Caco-2 (cell line): ENCODE measurements at regions not wholly inside any gene's neighbourhood (a gene's known extent, or its start where the extent isn't known, plus 50 kb on each side); places are given as distances from the start of the nearest gene placed in this dataset.

Source experiments
- BruUV-seq: library from RNA; stranded (reverse); fragments of 400-500 nt; replicated peaks from 2 replicates; lab custom pipeline; 2021; lab: Mats Ljungman, UMichigan
- CTCF ChIA-PET: fragments of 300-600 bp; sonication (Branson Sonifier 250); formaldehyde crosslinking; loops from one replicate; lab custom pipeline; 2022; ENCODE audit warnings: antibody characterized with exemption; lab: Charles Lee
- POLR2A ChIA-PET: fragments of 300-600 bp; sonication (Branson Sonifier 250); formaldehyde crosslinking; loops from one replicate; lab custom pipeline; 2022; ENCODE audit warnings: antibody characterized with exemption; lab: Charles Lee
- DNase-seq, 2 experiments: peaks; one replicate each; pipeline versions ENCODE4 v3.0.0 to v3.0.0-alpha.2; 2020 to 2022
- H3K27me3 ChIP-seq: replicated peaks from 2 replicates; pipeline ENCODE4 v1.6.0; 2011; ENCODE audit warnings: low read length; ENCODE audit not compliant: control insufficient read depth, insufficient read depth
- H3K36me3 ChIP-seq: 2 replicates; pipeline ENCODE4 v1.5.1; 2011; ENCODE audit warnings: low read length; ENCODE audit not compliant: control insufficient read depth, insufficient read depth
- H3K4me1 ChIP-seq: fragments of 250-450 bp; sonication (Bioruptor Pico); 2 replicates; pipeline ENCODE4 v1.5.1; 2020; ENCODE audit warnings: mild to moderate bottlenecking
- H3K4me3 ChIP-seq: 2 replicates; pipeline ENCODE4 v1.5.1; 2011; ENCODE audit warnings: low read depth, mild to moderate bottlenecking, control low read depth, low read length
- H3K9me3 ChIP-seq: fragments of 250-450 bp; sonication (Bioruptor Pico); 2 replicates; pipeline ENCODE4 v1.5.1; 2020; ENCODE audit warnings: mild to moderate bottlenecking, moderate library complexity
- H3K27ac Mint-ChIP-seq: one replicate; pipeline ENCODE4 v1.8.0; 2022; ENCODE audit warnings: mixed read lengths; ENCODE audit not compliant: unreplicated experiment
- H3K27me3 Mint-ChIP-seq: one replicate; pipeline ENCODE4 v1.8.0; 2022; ENCODE audit warnings: mixed read lengths; ENCODE audit not compliant: insufficient read depth, unreplicated experiment
- H3K36me3 Mint-ChIP-seq: one replicate; pipeline ENCODE4 v1.8.0; 2022; ENCODE audit warnings: mild to moderate bottlenecking, mixed read lengths; ENCODE audit not compliant: insufficient read depth, unreplicated experiment
- H3K4me1 Mint-ChIP-seq: one replicate; pipeline ENCODE4 v1.8.0; 2022; ENCODE audit warnings: low read depth, mixed read lengths; ENCODE audit not compliant: unreplicated experiment
- H3K4me3 Mint-ChIP-seq: one replicate; pipeline ENCODE4 v1.8.0; 2022; ENCODE audit warnings: mild to moderate bottlenecking, moderate library complexity, mixed read lengths; ENCODE audit not compliant: unreplicated experiment
- H3K9me3 Mint-ChIP-seq: one replicate; pipeline ENCODE4 v1.8.0; 2022; ENCODE audit warnings: mixed read lengths; ENCODE audit not compliant: unreplicated experiment
- intact Hi-C: fragments of 100-400 bp; cut with micrococcal nuclease; formaldehyde crosslinking; loops from one replicate; pipeline ENCODE4 v1.10.0; 2022; ENCODE audit not compliant: unreplicated experiment
- TF ChIP-seq, protein P1 (sequence below), 2 experiments: fragments of 200-600 bp in 1 of 2; IDR thresholded peaks; 1 replicate in 1 of 2; 2 replicates in 1 of 2; pipeline versions ENCODE4 v1.5.1 to v1.8.0; 2011 to 2022; ENCODE audit warnings: antibody characterized with exemption in 1 of 2, control low read depth in 1 of 2, inconsistent platforms in 1 of 2, low read depth in 1 of 2, low read length in 1 of 2, mild to moderate bottlenecking in 1 of 2, moderate library complexity in 1 of 2; ENCODE audit not compliant: insufficient read depth in 1 of 2, severe bottlenecking in 1 of 2, unreplicated experiment in 1 of 2

- Histone ChIP-seq H3K4me3 (no peak overlapping the region), H3K4me1 (no peaks in the 10 kb centered on the region), H3K27me3 (no peaks in the 10 kb centered on the region), H3K36me3 (no peaks in the 10 kb centered on the region), H3K9me3 (peaks cover 4% of the 10 kb centered on the region; the same call in 1 of the 2 replicates)
- no peak for DNase-seq
- no peaks in the 10 kb centered on the region for H3K4me1 Mint-ChIP-seq
- CTCF ChIA-PET, result no interaction called here
- no peak overlapping the region for H3K4me3 Mint-ChIP-seq
- no peaks in the 10 kb centered on the region for H3K27me3 Mint-ChIP-seq
- TF ChIP-seq, protein P1, sequence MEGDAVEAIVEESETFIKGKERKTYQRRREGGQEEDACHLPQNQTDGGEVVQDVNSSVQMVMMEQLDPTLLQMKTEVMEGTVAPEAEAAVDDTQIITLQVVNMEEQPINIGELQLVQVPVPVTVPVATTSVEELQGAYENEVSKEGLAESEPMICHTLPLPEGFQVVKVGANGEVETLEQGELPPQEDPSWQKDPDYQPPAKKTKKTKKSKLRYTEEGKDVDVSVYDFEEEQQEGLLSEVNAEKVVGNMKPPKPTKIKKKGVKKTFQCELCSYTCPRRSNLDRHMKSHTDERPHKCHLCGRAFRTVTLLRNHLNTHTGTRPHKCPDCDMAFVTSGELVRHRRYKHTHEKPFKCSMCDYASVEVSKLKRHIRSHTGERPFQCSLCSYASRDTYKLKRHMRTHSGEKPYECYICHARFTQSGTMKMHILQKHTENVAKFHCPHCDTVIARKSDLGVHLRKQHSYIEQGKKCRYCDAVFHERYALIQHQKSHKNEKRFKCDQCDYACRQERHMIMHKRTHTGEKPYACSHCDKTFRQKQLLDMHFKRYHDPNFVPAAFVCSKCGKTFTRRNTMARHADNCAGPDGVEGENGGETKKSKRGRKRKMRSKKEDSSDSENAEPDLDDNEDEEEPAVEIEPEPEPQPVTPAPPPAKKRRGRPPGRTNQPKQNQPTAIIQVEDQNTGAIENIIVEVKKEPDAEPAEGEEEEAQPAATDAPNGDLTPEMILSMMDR (IDR thresholded peaks at IDR 0.05; ENCODE audit: insufficient read depth in 1 of 2, low read depth in 1 of 2, low read length in 1 of 2, severe bottlenecking in 1 of 2, unreplicated experiment in 1 of 2), result no peak
- POLR2A ChIA-PET, result no interaction called here
- intact Hi-C loops, result no loop called here
- H3K9me3 Mint-ChIP-seq, result no peaks in the 10 kb centered on the region
- no peaks in the 10 kb centered on the region for H3K36me3 Mint-ChIP-seq
- H3K27ac Mint-ChIP-seq, result no peak overlapping the region
- no TSS peak for BruUV-seq
Observed at GRCh38 chr11:25910086-25910485, 421.8 kb upstream of the ANO3 start.

- peaks cover 29% of the 10 kb centered on the region for H3K9me3 Mint-ChIP-seq
- H3K36me3 Mint-ChIP-seq, result no peaks in the 10 kb centered on the region
- TF ChIP-seq, protein P1 (IDR thresholded peaks at IDR 0.05; ENCODE audit: insufficient read depth in 1 of 2, low read depth in 1 of 2, low read length in 1 of 2, severe bottlenecking in 1 of 2, unreplicated experiment in 1 of 2), result no peak
- Histone ChIP-seq H3K36me3 (no peaks in the 10 kb centered on the region), H3K9me3 (peaks cover 4% of the 10 kb centered on the region; the same call in 1 of the 2 replicates), H3K27me3 (no peaks in the 10 kb centered on the region), H3K4me3 (no peak overlapping the region), H3K4me1 (no peaks in the 10 kb centered on the region)
- no peak overlapping the region for H3K27ac Mint-ChIP-seq
- BruUV-seq, result no TSS peak
- POLR2A ChIA-PET, result no interaction called here
- no peaks in the 10 kb centered on the region for H3K4me1 Mint-ChIP-seq
- CTCF ChIA-PET, result no interaction called here
- intact Hi-C loops, result no loop called here
- no peaks in the 10 kb centered on the region for H3K27me3 Mint-ChIP-seq
- H3K4me3 Mint-ChIP-seq, result no peak overlapping the region
- no peak for DNase-seq
Observed at GRCh38 chr11:25920356-25920755, 411.6 kb upstream of the ANO3 start.

DNA sequence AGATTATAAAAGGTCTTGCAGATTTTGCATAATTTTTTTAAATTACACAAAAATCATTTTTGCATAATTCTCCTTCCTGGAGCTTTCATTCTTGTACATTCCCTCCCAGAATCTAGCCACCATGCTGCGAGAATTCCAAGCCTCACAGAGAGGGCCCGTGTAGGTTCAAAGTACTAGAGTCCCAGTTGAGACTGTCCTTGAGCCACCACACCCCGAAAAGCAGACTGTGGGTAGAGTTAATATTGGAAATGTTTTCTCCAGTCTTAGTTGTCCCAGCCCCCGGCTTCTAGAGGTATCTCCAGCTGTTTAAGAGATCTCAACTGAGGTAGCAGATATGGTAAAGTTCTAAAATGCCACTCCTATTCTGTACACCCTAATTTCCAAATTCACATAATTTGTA, 407.3 kb upstream of the ANO3 start:
- ChIA-PET CTCF (no interaction called here), POLR2A (no interaction called here)
- TF ChIP-seq, protein P1 (IDR thresholded peaks at IDR 0.05; ENCODE audit: insufficient read depth in 1 of 2, low read depth in 1 of 2, low read length in 1 of 2, severe bottlenecking in 1 of 2, unreplicated experiment in 1 of 2), result no peak
- peaks cover 21% of the 10 kb centered on the region for H3K9me3 Mint-ChIP-seq
- H3K27ac Mint-ChIP-seq, result no peak overlapping the region
- no TSS peak for BruUV-seq
- Histone ChIP-seq H3K4me1 (no peaks in the 10 kb centered on the region), H3K4me3 (no peak overlapping the region), H3K27me3 (no peaks in the 10 kb centered on the region), H3K9me3 (peaks cover 4% of the 10 kb centered on the region; the same call in 1 of the 2 replicates), H3K36me3 (no peaks in the 10 kb centered on the region)
- H3K27me3 Mint-ChIP-seq, result peaks cover under 1% of the 10 kb centered on the region
- no peak overlapping the region for H3K4me3 Mint-ChIP-seq
- intact Hi-C loops, result no loop called here
- H3K36me3 Mint-ChIP-seq, result no peaks in the 10 kb centered on the region
- H3K4me1 Mint-ChIP-seq, result no peaks in the 10 kb centered on the region
- DNase-seq, result no peak
